HG03469 (cell line): ENCODE measurements at regions not wholly inside any gene's neighbourhood (a gene's known extent, or its start where the extent isn't known, plus 50 kb on each side); places are given as distances from the start of the nearest gene placed in this dataset.

Experiments
- ATAC-seq: cut with Tn5 transposase; IDR thresholded peaks from one replicate; pipeline ENCODE4 v1.9.1; 2021; ENCODE audit warnings: mild to moderate bottlenecking, moderate library complexity, moderate number of reproducible peaks; ENCODE audit not compliant: unreplicated experiment

DNA sequence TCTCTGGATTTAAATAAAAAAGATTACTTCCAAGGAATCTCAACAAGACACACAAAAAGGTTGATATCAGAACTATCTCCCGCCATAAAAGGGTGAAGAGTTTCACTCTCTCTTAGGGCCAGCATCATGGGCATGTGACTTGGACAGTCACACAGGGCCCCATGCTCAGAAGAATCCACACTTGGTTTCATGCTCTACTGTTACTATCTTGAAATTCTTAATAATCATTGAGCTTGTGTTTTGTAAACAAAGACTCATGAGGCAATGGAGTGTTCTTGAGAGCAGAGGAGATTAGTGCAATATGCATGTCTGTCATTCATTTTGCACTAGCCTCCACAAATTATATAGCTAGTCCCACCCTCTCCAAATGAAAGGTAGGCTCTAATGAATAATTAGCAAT is 58.4 kb downstream of the HMHB1 start:
- ATAC-seq: no peak

DNA sequence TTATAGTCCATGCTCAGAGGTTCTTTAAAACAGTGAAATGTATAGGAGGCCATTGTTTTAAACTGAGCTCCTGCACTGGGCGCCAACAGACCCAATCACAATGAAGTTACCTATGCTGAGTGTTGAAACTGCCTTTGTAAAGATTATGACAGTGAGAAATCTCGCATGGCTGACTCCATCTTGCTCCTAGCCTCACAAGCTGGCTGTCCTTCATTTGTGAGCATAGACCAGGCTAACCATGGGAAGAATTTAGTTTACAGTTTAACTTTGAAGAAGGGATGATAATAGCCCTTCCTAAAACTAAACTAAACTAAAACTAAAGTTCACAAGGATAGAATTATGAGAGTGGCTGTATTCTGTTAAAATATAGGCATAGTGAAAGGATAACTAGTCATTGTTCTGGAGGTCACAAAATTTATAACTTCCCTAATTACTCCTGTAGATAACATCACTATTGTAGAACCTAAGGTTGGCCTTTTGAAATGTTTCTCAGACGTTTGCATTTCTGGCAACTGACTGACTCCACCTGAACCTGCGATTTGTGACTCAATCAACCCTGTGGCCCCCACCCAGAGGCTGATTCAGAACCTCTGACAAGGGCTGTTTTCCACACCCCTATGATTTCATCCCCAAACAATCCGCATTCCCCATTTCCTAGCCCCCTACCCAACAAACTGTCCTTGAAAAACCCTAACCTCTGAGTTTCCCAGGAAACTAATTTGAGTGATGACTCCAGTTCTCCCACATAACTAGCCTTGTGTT is 59.1 kb downstream of the HMHB1 start:
- no peak for ATAC-seq

GRCh38 chr5:143871672-143872071 is 59.7 kb downstream of the HMHB1 start:
- no peak for ATAC-seq

DNA sequence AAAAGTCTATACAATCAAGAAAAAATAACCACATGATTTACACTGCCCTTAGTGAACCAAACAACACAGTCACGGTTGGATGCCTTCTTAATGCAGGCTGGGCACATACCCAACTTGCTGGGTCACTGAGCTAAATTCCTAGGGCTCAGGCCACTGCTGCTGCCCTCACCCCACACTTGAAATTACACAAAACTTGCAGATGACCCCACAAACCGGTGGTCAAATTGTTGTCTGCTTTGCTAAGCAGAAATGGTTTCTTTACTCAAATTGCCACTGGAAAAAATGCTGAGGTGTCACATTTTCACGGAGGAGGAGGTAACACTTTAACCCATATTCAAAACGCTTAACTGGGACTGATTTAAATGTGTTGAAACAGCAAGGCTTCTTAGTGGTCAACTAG is 62.4 kb downstream of the HMHB1 start:
- no peak for ATAC-seq

DNA sequence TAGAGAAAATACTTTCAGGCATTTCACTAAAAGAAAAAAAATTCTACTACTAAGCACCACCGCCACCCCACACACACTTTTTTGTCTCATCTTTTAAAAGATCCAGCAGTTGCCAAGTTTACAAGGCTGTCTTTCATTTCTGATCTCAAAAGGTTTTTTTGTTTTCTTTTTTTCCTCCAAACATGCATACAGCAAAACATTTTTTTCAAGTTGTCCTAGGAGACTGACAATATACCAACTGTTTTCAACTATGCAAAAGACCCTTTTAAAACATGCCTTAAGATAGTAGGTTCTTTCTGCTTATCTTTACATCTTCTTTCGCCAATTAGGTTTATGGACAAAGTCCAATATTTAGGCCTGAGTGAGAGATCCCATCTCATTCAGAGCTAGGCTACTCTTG is 65.2 kb downstream of the HMHB1 start:
- ATAC-seq: no peak

DNA sequence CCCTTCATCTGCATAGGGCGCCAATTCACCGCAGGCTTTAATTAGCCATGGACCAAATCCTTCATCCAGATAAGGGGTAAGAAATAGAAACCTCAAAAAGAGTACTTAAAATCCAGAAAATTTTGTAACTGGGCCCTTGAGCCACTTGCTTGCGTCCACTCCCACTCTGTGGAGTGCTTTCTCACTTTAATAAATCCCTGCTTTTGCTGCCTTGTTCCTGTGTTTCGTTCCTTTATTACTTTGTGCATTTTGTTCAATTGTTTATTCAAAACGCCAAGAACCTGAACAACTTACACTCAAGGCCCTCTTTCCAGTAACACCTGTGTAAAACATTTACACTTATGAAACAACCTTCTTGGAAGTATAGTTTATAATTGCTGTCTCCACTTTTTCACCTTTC is 66.5 kb downstream of the HMHB1 start:
- ATAC-seq: no peak

DNA sequence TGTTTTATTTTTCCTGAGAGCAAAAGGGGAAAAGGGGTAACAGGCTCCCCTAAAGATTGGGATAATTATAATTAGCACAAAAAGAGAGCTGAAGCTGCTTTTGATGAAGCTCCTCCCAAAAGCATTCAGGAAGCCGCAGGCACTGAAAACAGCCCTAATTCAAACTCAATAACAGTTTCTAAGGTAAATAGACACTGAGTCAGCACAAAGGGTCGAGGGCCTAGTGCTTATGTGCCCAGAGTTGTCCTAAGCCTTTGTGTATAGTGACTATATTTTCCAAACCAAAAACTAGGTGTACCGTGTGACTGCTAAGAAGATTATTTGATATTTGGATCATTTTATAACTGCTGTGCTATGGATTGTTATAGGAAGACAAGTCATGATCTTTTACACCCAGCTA is 67.7 kb downstream of the HMHB1 start:
- ATAC-seq: no peak

- ATAC-seq: no peak
These were observed 68.2 kb downstream of the HMHB1 start for GRCh38 chr5:143880178-143880577.

- no peak for ATAC-seq
These were observed 70.6 kb downstream of the HMHB1 start for GRCh38 chr5:143882520-143882919.

GRCh38 chr5:143886096-143886495 is 74.1 kb downstream of the HMHB1 start:
- ATAC-seq: no peak

GRCh38 chr5:143886651-143887638 is 75.0 kb downstream of the HMHB1 start:
- no peak for ATAC-seq

- ATAC-seq: no peak
These were observed 76.1 kb downstream of the HMHB1 start for GRCh38 chr5:143887903-143888665.

- ATAC-seq: no peak
These were observed 77.0 kb downstream of the HMHB1 start for GRCh38 chr5:143888912-143889311.

DNA sequence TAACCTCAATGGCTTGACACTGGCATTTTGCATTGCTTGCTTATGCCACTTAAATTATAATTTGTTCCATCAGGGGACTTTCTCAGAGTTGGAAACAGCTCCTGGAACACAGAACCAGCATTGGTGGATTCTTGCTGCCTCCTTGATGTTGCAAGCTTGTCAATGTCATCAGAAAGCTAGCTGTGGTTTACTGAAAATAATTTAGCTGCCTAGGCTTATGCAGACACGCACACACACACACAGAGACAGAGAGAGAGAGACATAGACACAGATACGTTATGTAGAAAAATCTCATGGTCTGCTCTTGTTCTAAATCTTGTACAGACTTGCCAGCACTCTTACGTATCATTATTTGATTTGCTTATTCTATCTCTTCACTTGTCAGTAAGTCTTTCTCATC is 78.0 kb downstream of the HMHB1 start:
- no peak for ATAC-seq

DNA sequence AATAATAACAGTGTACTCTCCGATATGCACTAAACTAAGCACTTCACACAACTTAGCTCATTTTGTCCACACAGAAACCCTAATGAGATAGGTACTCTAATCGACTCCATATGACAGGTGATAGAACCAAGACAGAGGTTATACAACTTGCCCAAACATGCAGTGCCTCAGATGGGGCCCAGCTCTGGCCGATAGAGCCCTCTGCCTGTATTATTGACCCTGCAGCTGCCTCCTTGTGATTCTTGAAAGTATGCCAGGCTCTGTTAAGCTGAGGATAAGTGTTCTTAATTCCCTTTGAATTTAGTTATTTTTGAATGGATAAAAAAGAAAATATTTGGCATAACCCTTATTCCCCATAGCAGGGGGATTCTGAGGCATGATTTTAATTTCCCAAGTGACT is 78.5 kb downstream of the HMHB1 start:
- no peak for ATAC-seq

DNA sequence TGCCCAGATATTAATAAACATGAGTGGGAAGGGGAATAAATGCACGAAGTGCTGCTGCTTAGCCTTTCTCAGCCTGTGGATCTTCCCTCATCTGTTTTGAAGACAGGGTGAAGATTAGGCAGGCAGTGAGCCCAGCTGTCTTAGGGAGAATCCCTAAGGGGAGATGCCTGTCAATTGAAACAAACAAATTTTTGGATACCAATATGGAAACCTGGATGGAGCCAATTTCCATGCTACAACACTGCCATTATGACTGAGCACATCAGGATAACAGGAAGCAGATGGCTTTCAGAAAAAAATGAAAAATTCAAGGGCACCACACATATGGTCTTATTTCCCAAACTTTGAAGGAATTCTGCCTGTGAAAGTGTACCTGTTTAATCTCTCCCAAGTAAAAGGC is 80.3 kb downstream of the HMHB1 start:
- no peak for ATAC-seq

GRCh38 chr5:143892908-143893307 is 80.9 kb downstream of the HMHB1 start:
- no peak for ATAC-seq

- no peak for ATAC-seq
These were observed 81.7 kb downstream of the HMHB1 start for GRCh38 chr5:143893638-143894037.

DNA sequence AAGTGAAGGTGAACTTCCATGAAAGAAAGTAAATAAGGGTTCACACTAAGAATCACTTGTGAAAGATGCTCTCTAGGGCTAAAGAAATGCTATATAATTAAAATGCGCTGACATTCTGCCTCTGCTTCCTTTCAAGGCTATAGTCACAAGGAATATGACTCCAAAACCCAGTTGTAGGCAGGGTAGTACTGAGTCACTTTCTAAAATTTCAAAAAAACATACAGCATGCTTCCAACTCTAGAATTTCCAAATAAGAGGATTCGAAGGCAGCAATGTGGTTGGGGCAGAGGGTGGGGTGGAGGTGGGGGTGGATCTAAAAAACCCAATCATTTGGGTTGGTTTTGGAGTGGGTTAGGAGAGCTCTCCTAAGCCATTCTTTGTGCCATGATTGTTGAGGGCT is 84.6 kb downstream of the HMHB1 start:
- ATAC-seq: no peak

GRCh38 chr5:143896966-143897365 is 85.0 kb downstream of the HMHB1 start:
- ATAC-seq: no peak

GRCh38 chr5:143898381-143898780 is 86.4 kb downstream of the HMHB1 start:
- no peak for ATAC-seq
